ENCODE measurements at regions not wholly inside any gene's neighbourhood (a gene's known extent, or its start where the extent isn't known, plus 50 kb on each side); places are given as distances from the start of the nearest gene placed in this dataset.

DNA sequence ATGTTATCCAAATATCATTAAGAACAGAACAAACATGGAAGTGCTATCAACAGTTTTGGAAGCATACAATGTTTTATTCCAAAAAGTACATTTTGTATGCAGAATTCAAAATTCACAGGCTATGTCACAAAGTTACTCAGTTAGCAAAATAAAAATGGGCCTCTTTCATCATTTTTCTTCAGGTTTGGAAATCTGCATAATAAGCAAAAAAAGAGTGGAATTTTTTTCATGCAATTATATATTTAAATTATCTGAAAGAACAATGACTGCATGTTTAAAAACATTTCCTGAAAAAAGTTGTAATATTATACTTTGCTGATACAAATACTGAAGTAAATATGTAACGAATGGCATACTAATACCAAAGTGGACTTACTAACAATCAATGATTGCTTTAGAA lies 161.2 kb upstream of the MBL2 start:
- no peak for DNase-seq

DNA sequence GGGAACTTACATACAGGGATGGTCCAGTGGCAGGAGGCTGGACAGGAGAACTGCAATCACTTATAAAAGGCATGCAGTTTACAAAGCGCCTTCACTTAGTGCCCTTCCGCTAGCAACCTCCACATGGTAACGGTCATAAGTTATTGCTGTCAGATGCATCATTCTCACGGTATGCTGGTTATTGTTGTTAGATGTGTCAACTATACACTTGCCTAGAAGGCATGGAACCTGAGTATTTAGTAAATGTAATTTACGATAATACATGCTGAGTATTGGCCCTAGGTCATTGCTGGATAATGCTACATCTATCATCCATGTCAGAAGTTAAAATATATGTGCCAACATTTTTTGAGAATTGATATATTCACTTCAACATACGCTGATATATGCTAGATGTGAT lies 155.1 kb upstream of the MBL2 start:
- no peak for DNase-seq

DNA sequence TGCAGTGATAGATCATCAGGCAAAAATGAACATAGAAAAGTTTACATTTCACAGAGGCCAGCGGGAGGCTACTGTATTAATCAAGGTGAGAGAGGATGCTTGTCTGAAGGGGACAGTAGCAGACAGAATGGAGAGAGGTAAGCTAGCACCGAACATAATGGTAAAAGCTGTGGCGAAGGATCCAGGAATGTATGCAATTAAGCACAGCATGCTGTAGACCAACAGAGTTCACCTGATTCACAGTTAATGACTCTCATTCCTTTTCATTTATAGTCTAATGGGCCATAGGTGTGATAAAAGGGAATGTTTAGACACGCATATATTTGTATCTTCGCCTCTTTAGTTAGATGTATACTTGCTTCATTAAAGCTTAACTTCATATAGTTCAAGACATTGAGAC lies 150.9 kb upstream of the MBL2 start:
- DNase-seq, result no peak

DNA sequence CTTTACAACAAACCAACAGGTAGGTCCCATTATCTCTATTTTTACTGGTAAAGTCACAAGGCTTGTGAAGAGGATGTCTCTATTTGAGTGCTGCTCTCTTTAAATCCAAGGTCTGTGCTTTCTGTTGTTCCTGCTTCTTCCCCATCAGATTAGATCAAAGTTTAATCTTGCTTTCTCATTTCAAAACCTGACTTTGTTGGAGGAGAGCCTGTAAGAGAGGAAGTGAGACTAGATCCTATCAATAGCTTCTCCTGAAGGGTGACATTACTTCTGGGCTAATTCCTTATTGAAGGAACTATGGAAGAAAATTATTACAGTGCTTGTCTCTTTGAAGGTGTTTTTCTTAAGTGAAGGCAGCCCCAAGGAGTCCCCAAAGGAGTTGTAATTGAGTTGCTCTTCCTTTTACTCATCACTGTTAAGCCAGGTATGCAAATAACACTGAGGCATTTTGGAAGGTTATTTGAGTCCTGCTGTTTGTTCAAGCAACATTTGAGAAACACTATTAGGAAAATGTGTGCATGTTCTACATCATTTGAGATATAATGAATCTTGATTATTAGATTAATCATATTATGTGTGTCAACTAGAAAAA lies 146.2 kb upstream of the MBL2 start:
- no peak for DNase-seq

DNA sequence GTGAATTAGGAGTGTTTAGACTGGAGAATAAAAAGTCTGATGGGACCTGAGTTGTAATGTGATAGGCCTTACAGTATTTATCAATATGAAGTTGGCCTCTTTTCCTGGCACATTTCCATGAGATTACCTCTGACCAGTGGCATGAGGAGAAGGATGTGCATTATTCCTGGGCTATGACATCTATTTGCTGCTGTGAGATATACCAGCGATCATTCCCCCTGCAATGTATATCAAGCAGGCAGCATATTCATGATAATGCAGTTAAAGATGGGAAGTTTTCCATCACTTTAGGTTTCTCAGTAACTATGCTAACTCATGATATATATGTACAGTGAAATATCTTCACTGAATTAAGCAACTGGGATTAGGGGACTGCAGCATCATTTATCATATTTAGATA lies 142.8 kb upstream of the MBL2 start:
- DNase-seq, result no peak

DNA sequence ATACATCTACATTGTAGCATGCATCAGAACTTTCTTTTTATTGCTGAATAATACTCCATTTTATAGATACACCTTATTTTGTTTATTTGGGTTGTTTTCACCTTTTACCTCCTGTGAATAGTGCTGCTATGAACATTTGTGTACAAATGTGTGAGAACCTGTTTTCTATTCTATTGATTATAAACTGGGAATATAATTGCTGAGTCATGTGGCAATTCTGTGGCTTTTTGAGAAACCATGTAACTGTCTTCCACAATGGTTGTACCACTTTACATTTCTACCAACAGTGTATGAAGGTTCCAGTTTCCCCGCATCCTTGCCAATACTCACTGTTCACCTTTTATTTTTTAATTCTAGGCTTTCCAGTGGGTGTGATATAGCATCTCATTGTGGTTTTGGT lies 138.6 kb upstream of the MBL2 start:
- DNase-seq, result no peak

DNA sequence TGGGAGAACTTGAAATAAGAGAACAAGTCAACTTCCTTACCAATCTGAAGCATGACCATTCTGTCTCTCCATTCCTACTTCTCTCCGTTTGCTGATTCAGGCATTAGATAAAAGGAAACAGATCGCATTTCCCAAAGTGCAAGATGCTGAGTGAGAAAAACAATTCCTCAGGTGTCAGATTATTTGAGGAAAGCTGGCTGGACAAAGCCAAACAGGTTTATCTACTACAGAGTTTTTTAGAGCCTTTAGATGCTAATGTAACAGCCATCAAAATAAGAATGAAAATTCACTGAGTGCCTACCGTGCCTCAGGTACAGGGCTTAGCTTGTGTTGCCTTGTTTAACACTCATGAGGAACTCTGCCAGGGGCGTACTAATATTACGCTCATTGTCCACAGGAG lies 135.9 kb upstream of the MBL2 start:
- no peak for DNase-seq

DNA sequence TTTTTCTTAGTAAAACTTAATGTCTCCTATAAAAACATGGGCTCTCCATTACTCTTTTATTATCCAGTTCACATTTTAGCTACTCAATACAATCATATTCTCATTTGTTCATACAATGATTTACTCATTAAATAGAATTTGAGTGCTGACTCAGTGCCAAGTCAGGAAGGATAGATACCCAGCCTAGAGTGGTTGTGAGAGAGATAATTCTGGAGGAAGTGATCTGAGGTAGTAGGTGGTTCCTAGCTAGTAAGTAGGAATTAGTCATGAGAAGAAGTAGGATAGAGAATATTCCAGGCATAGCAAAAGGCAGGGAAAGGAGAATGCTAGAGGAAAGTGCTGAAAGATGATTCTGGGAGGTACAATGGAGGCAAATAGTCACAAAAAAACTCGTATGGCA lies 133.5 kb upstream of the MBL2 start:
- no peak for DNase-seq

DNA sequence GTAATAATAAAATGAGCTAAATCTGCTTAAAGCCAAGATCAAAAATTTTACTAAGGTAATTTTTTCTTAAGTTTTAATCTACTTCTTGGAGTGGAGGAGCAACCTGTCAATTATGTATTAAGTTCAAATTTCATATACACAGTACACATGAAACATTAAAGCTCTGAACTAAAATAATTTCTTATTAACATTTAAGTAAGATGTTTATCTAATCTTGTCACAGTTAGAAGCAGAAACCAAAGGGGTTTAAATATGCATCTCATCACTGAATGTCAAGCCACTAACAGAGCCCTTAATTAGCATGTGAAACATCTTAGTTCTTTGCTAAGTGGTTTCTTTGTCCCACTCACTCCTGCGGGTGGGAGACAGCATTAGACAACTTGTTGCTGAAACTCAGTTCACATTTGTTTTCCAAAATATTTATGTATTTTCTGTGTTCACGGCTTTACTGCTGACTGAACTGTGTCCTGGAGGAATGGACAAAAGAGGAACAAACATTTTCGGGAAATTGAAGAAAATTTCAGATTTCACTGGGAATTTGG lies 130.9 kb upstream of the MBL2 start:
- DNase-seq, result no peak

DNA sequence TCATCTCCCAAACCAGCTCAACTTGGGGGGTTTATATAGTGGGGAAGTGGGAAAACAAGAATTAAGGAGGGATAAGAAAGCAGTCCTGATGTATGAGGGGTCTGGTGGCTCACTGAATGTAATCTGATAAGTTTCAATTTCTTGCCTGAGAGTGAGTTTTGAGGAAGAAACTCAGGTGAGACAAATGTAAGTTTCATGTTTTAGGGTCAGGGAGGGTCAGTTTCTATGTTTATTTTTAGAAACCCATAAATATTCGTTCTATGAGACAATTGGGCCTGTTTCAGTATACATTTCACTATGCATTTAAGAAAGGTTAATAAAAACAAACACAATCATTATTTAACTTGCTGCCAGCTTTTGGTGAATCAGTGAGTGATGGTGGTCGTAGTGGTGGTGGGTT lies 128.0 kb upstream of the MBL2 start:
- no peak for DNase-seq

DNA sequence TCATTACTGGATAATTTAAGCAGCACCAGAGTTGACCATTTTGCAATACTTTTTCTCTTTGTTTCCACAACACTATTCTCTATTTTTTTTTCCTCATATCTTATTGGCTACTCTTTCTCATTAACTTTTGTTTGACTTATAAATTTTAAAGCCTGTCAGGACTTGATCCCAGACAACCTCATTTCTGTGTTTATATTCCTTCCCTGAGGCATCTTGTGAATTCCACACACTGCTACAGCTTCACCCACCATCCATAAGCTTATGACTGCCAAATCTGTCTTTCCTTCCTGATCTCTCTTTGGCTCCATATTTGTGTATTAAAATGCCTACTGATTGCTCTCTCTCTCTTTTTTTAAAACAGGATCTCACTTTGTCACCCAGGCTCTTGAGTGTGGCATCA lies 124.6 kb upstream of the MBL2 start:
- no peak for DNase-seq

DNA sequence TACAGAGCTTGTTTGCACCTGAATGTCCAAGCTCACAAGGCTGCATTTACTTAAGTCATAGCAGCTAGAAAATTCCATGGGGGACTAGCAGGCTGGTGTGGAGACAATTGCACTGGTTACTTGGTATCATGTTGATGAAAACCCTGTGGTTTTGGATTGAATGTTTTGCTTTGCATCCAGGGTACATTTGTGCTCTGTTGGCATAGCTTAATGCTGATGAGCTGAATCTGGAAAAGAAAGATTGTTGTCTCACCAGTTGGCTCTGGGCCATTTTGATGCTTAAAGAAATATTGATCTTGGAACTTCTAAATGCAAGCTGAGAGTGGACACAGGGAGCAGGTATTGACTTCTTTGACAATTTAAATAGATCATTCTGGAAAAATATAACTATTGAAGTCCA lies 122.5 kb upstream of the MBL2 start:
- no peak for DNase-seq

DNA sequence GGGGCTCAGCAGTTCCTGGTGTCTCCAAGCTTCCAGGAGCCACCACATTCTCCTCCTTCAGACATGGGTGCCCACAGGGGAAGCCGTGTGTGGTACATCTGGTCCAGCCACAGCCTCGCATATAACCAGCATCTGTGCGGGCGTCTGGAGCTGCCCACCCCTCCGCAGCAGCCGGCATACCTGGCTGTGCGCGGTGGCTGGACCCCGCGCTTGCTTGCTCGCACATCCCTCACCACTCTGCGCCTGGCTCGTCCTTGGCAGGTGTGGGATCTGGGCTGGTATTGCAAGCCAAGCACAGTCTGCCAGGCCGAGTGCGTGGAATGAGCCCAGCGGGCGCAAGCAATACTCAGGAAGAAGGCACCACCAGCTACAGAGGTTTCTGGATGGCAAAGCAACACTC lies 117.7 kb upstream of the MBL2 start:
- no peak for DNase-seq

DNA sequence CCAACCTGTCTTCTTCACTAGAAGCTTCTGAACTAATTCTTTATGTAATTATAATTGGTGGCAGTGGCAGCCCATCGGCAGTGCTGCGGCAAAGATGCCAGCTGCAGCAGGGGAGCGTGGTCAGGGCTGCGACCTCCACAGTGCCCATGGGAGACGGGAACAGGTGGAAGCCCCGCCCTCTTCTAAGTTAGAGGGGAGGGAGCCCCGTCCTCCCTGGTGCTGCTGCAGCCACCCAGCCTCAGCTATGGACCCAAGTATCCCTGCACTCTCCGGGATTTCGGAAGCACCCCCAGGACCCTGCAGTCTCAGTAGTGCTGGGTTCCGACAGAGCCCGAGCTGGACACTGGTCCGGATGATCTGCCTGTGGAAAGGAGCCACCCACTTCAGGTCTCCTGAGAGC lies 117.0 kb upstream of the MBL2 start:
- no peak for DNase-seq

DNA sequence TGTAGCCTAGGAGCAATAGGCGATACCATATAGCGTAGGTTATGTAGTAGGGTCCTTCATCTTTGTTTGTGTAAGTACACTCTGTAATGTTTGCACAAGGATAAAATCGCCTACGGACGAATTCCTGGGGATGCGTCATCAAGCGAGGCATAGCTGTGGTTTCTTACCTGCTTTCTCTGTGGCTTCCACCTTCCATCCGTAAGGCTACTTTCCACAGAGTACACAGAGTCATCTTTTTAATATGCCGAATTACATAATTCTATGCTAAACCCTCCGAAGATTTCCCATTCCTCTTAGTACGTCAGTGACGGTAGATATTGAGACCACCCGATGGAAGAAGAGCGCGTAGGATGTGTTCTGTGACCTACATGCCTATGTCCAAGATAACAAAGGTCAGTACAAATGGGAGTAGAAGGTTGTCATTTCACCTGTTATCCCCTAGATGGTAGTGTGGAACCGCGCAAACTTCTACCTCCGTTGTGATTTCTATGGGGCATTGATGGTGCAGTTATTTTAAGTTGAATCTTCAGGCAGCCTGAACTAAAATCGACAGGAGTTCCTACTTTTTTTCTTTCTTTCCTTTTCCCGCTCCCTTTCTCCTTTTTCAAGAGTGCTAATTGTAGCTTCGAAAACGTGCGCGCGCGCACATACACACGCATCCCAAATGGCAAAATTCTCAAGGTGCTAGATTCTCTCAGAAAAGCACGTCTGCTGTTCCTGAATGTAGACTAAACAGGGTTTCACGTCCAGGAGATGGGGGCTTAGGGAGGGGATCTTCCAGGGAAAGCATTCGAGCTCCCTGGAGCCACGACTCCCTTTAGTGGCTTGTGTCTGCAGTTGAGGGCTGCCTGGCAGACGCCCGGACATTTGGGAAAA lies 111.7 kb upstream of the MBL2 start:
- peak; percentile 40 for DNase-seq

DNA sequence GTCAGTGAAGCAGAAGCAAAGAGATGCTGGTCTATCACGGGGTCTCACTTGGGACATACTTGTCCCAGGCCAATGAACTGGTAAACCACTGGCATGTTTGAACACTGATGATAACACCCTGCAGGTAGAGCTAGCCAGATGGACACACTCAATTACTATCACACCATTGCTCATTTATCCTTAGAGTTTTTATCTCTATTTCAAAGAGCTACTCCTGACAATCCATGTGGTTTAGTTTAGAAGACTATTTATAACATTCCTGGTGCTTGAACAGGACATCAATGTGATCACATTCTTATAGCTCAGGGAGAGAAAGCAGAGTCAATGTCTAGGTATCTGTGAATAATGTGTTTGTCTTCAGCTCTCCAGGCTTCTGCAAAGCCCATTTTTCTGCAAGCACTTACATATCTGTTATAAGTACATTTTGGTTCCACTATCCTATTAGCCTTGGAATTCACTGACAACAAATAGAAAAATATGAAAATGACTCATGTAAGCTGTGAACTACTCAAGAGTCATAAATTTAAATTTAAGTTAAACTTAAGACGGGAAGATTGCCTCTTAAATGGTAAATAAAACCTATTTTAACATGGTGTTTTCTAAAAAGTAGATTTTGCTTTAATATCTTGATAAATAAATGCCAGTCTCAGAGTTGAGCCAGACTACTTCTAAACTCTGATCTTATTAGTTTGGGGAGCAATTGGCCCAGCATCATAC lies 106.7 kb upstream of the MBL2 start:
- DNase-seq, result no peak

DNA sequence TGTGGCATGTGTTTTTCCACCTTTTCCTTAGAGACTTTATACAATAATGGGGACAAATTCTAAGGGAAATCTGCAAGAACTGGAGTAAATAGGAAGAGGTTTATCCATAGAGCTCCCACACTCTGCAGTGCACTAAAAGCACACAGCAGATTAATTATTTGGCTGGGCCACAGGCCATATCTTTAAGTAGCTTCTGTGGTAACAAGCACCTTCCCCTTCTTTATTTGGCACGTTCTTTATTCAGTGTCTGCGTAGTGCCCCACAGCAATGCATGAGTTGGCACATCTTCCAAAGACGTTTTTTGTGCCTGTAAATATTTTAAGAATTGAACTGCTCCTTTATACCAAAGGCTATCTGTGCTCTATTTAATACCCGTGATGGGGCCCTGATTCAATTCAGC lies 104.9 kb upstream of the MBL2 start:
- DNase-seq, result no peak

DNA sequence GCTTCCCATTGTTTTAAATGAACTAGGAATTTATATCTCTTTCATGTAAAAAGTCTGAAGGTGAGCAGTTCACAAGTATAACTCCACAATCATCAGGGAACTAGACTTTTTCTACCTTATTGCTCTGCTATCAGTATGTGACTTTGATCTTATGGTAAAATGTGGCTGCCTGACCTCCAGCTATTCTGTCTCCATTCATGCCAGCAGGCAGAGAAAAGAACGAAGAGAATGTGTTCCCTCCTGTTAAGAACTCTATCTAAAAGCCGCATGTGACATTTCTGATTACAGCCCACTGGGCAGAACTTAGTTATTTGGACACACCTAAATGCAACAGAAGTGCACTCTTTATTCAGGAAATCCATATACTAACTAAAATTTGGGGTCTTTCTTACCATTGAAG lies 102.8 kb upstream of the MBL2 start:
- DNase-seq, result no peak

DNA sequence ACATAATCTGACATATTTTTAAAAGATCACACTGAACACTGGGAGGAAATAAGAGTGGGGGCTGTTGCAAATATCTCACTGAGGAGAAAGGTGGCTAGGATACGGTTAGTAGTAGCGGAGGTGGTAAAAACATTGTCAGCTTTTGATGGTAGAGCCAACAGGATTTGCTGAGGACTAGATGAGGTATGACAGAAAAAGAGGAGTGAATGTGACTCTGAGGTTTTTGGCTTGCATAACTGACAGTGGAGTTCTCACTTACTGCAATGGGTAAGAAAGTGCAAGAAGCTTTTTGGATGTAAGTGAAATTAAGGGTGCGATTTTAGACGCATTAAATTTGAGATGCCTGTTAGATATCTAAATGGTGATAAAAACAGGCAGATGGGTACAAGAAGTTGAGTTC lies 102.0 kb upstream of the MBL2 start:
- no peak for DNase-seq

DNA sequence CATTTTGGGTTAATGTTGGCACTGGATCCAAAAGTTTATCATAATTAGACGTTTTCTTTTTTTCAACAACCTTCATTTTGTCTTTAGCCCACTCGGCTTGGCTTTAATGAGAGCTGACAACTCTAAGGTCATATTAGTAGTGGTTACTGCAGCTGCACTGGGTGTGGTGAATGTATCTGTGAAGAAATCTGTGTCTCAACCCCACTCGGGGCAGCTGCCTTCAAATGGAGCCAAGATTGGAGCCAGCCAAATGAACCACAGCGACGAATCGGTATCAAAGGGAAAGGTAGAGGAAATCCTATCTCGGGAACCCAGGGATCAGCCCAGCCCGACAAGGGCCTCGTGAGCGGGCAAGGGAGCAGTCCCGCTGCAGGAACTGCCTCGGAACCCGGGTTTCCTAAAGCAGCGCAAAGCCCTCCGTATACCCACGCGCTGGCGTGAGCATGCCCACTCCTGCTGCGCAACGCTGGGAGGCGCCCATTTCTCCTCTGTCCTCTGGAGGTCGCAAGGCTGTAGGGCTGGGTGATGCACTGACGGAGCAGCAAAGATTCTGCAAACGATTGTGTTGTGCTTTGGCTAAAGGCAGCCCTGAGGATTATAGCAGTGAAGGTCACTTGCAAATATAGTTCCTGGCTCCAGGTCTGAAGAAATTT lies 98.7 kb upstream of the MBL2 start:
- DNase-seq, result no peak

DNA sequence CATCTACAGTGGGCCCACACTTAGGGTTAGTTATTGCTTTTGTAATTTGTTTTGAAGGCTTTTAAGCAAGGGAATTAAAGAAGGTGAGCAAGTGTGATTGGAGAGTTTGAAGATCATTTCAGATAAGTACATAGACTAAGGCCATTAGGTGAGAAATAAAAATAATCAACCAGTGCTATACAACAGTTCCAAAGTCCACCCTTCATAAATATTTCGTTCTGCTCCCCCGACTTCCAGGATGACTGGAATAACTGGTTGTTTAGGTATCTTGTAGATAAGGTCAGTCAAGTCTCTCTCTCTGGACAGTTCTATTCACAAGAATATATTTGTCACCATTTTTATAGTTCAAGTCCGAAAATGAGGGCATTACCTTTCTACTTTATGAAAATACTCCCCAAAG lies 98.0 kb upstream of the MBL2 start:
- DNase-seq, result no peak

DNA sequence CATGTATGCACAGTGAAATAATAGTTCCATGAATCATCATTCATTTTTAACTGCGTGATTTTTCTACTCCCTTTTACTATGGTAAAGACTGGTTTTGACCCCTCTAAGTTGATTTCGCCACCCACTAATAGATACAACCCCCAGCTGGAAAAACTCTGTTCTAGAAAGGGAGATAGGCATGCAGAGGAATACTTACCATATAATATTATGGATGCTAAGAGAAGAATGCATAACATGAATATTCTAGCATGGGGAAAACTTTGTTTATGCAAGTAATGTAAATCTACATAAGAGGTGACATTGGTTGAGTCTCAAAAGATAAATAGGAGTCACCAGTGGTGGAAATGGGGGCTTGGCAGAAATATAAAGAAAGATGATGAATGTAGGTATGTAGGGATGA lies 97.3 kb upstream of the MBL2 start:
- no peak for DNase-seq

DNA sequence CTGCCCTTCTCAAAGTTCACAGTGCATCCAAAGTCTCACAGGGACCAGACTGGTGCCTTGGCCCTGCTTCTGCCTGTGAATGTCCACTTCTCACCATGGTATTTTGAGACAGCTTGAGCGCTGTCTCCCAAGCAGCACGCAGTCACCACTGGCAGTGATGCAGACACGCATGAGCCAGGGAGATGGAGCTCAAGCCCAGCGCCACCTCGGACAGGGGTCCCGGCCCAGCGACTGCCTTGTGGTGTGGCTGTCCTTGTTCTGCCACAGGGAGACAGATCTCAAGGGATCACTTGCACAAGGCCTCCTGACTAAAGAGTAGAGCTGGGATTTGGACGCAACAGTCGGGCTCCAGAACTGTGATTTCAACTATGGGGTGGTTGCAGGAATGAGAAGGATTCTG lies 92.6 kb upstream of the MBL2 start:
- DNase-seq, result no peak

Measured in activated CD4-positive, alpha-beta T cell treated with anti-CD3 and anti-CD28 coated beads, Interleukin-10, Interleukin-2, amounts not matched to agents 100 ng/mL and 50 ng/mL, durations not matched to agents 16 hours and 8 hours (primary cell).